HFFc6 (cell line): ENCODE measurements at regions not wholly inside any gene's neighbourhood (a gene's known extent, or its start where the extent isn't known, plus 50 kb on each side); places are given as distances from the start of the nearest gene placed in this dataset.

Experiments
- DNase-seq: peaks from one replicate; pipeline ENCODE4 v3.0.0-alpha.2; 2018
- H3K27ac Mint-ChIP-seq: 2 replicates; pipeline ENCODE4 v1.8.0; 2020; ENCODE audit warnings: mild to moderate bottlenecking, mixed read lengths
- H3K27me3 Mint-ChIP-seq: 2 replicates; pipeline ENCODE4 v1.8.0; 2021; ENCODE audit warnings: mild to moderate bottlenecking, moderate library complexity, mixed read lengths; ENCODE audit not compliant: insufficient read depth
- H3K36me3 Mint-ChIP-seq: 2 replicates; pipeline ENCODE4 v1.8.0; 2021; ENCODE audit warnings: low read depth, mixed read lengths
- H3K4me1 Mint-ChIP-seq: 2 replicates; pipeline ENCODE4 v1.8.0; 2020; ENCODE audit warnings: low read depth, mixed read lengths
- H3K4me3 Mint-ChIP-seq: 2 replicates; pipeline ENCODE4 v1.8.0; 2020; ENCODE audit warnings: mild to moderate bottlenecking, moderate library complexity, mixed read lengths
- H3K9me3 Mint-ChIP-seq: 2 replicates; pipeline ENCODE4 v1.8.0; 2020; ENCODE audit warnings: mild to moderate bottlenecking, mixed read lengths
- CTCF ChIP-seq: fragments of 200-600 bp; sonication (generic); IDR thresholded peaks from 2 replicates; pipeline ENCODE4 v1.5.0; 2021; ENCODE audit warnings: antibody characterized with exemption, mild to moderate bottlenecking

GRCh38 chr7:42677751-42678699, 233.8 kb downstream of the C7orf25 start:
- H3K27ac Mint-ChIP-seq, result no peak overlapping the region
- DNase-seq, result peak; percentile 78
- H3K4me1 Mint-ChIP-seq, result peaks cover 20% of the 10 kb centered on the region
- TF ChIP-seq CTCF, result no peak
- peaks cover 6% of the 10 kb centered on the region; the same call in 1 of the 2 replicates for H3K9me3 Mint-ChIP-seq
- H3K4me3 Mint-ChIP-seq, result no peak overlapping the region
- H3K36me3 Mint-ChIP-seq, result no peaks in the 10 kb centered on the region
- H3K27me3 Mint-ChIP-seq, result peaks cover 1% of the 10 kb centered on the region; the same call in 1 of the 2 replicates

GRCh38 chr7:42674541-42674940, 237.3 kb downstream of the C7orf25 start:
- Mint-ChIP-seq H3K4me1 (peaks cover 20% of the 10 kb centered on the region), H3K27ac (no peak overlapping the region), H3K4me3 (no peak overlapping the region), H3K9me3 (no peaks in the 10 kb centered on the region), H3K36me3 (no peaks in the 10 kb centered on the region), H3K27me3 (peaks cover 7% of the 10 kb centered on the region)
- DNase-seq, result no peak
- TF ChIP-seq CTCF, result no peak

GRCh38 chr7:42673951-42674350, 237.9 kb downstream of the C7orf25 start:
- TF ChIP-seq CTCF, result no peak
- Mint-ChIP-seq H3K36me3 (no peaks in the 10 kb centered on the region), H3K27ac (no peak overlapping the region), H3K4me3 (no peak overlapping the region), H3K9me3 (no peaks in the 10 kb centered on the region), H3K27me3 (peaks cover 7% of the 10 kb centered on the region), H3K4me1 (peaks cover 20% of the 10 kb centered on the region)
- DNase-seq, result no peak

- H3K9me3 Mint-ChIP-seq, result peaks cover 3% of the 10 kb centered on the region
- no peak overlapping the region for H3K27ac Mint-ChIP-seq
These were observed 239.4 kb downstream of the C7orf25 start for GRCh38 chr7:42672339-42672999.

GRCh38 chr7:42671627-42672026, 240.2 kb downstream of the C7orf25 start:
- Mint-ChIP-seq H3K9me3 (peaks cover 12% of the 10 kb centered on the region), H3K36me3 (peaks cover 8% of the 10 kb centered on the region), H3K27ac (no peak overlapping the region)

More at GRCh38 chr7:42672339-42672999, 239.4 kb downstream of the C7orf25 start:
- TF ChIP-seq CTCF, result no peak
- H3K4me3 Mint-ChIP-seq, result no peak overlapping the region
- peaks cover 2% of the 10 kb centered on the region for H3K36me3 Mint-ChIP-seq
- peaks cover 6% of the 10 kb centered on the region for H3K4me1 Mint-ChIP-seq
- DNase-seq, result no peak
- H3K27me3 Mint-ChIP-seq, result peaks cover 7% of the 10 kb centered on the region

More at GRCh38 chr7:42671627-42672026, 240.2 kb downstream of the C7orf25 start:
- TF ChIP-seq CTCF, result no peak
- H3K27me3 Mint-ChIP-seq, result peaks cover 9% of the 10 kb centered on the region
- no peak overlapping the region for H3K4me3 Mint-ChIP-seq
- DNase-seq, result no peak
- no peaks in the 10 kb centered on the region for H3K4me1 Mint-ChIP-seq
